ENCODE measurements at regions not wholly inside any gene's neighbourhood (a gene's known extent, or its start where the extent isn't known, plus 50 kb on each side); places are given as distances from the start of the nearest gene placed in this dataset.

GRCh38 chr4:62898115-62898514 is 1511.1 kb downstream of the TECRL start:
- Histone ChIP-seq H3K4me1 (ENCODE audit: control insufficient read depth, insufficient read depth, low read length) (no peaks in the 10 kb centered on the region), H3K27me3 (replicated peaks in 1 of 2; ENCODE audit: control insufficient read depth in 2 of 2, insufficient read depth in 2 of 2, low read length in 1 of 2) (no peaks in the 10 kb centered on the region), H3K4me2 (ENCODE audit: control insufficient read depth, insufficient read depth) (no peak overlapping the region), H3K4me3 (no peak overlapping the region), H4K20me1 (ENCODE audit: control insufficient read depth, insufficient read depth) (no peaks in the 10 kb centered on the region), H3K9me3 (replicated peaks; ENCODE audit: control insufficient read depth, insufficient read depth, low read length) (no peaks in the 10 kb centered on the region; the same call in 2 of the 3 replicates), H3K9ac (ENCODE audit: control insufficient read depth, insufficient read depth, low read length) (no peak overlapping the region), H3K36me3 (ENCODE audit: control insufficient read depth in 2 of 2, insufficient read depth in 2 of 2, low read length in 1 of 2) (no peaks in the 10 kb centered on the region), H3K79me2 (ENCODE audit: control insufficient read depth, insufficient read depth, low read length) (no peaks in the 10 kb centered on the region), H3K27ac (ENCODE audit: control insufficient read depth, insufficient read depth) (no peak overlapping the region), H2AFZ (ENCODE audit: control insufficient read depth, low read depth, low read length) (no peak overlapping the region)
- ATAC-seq: no peak
- DNase-seq (ENCODE audit: low read depth, low spot score): no peak
- FAIRE-seq: no peak
- in situ Hi-C loops (cut with MboI) (no loop called here), intact Hi-C loops (cut with micrococcal nuclease; ENCODE audit: unreplicated experiment) (no loop called here)
- WGBS (ENCODE audit: insufficient coverage, insufficient replicate concordance, low lambda C conversion rate, missing lambda C conversion rate): 27% methylated on average over 5 of the region's 5 CpGs
- no TSS peak for BruUV-seq (replicated peaks)
- SMC1A ChIA-PET (ENCODE audit: uncharacterized antibody, unreplicated experiment): no interaction called here
- POLR2A ChIA-PET: no interaction called here
- TF ChIP-seq PBX3 (IDR thresholded peaks at IDR 0.05; ENCODE audit: insufficient replicate concordance, low read depth, low read length) (no peak), PAX8 (IDR thresholded peaks at IDR 0.05) (no peak), CBX5 (IDR thresholded peaks at IDR 0.05; ENCODE audit: low read depth) (no peak), ZNF207 (IDR thresholded peaks at IDR 0.05; ENCODE audit: borderline replicate concordance) (no peak), RUNX3 (IDR thresholded peaks at IDR 0.05; ENCODE audit: low read length) (no peak), ZBED1 (IDR thresholded peaks at IDR 0.05; ENCODE audit: borderline replicate concordance) (no peak), BMI1 (IDR thresholded peaks at IDR 0.05; ENCODE audit: borderline replicate concordance) (no peak), NFXL1 (IDR thresholded peaks at IDR 0.05; ENCODE audit: borderline replicate concordance) (no peak), ZSCAN29 (IDR thresholded peaks at IDR 0.05) (no peak), NFYB (IDR thresholded peaks at IDR 0.05; ENCODE audit: insufficient read depth, low read depth, low read length) (no peak), SMAD1 (IDR thresholded peaks at IDR 0.05; ENCODE audit: low read depth, partially characterized antibody) (no peak), CEBPZ (IDR thresholded peaks at IDR 0.05; ENCODE audit: low read depth, low read length) (no peak), RBBP5 (conservative IDR thresholded peaks at IDR 0.05) (no peak), USF2 (IDR thresholded peaks at IDR 0.05; ENCODE audit: borderline replicate concordance, low read depth, low read length) (no peak), NR2C2 (IDR thresholded peaks at IDR 0.05; ENCODE audit: borderline replicate concordance, control insufficient read depth, insufficient read length, low read depth) (no peak), JUND (IDR thresholded peaks at IDR 0.05; ENCODE audit: low read depth, low read length) (no peak), RAD21 (IDR thresholded peaks at IDR 0.05; ENCODE audit: insufficient read depth, low read depth, low read length) (no peak)
- RAD21 ChIA-PET (ENCODE audit: unreplicated experiment): no interaction called here
- CTCF ChIA-PET: interaction anchor here (1.0 kb wide), 1 partner anchor 10 kb away, joined by 3 read pairs; no protein-coding TSS in a partner anchor

All from GM12878 (cell line).